ENCODE measurements at regions not wholly inside any gene's neighbourhood (a gene's known extent, or its start where the extent isn't known, plus 50 kb on each side); places are given as distances from the start of the nearest gene placed in this dataset.

- TF ChIP-seq CTCF (IDR thresholded peaks at IDR 0.05), result no peak
- DNase-seq, result no peak
- ChIA-PET POLR2A (no interaction called here), CTCF (no interaction called here)
- H3K4me3 Mint-ChIP-seq, result no peak overlapping the region
- H3K9me3 Mint-ChIP-seq, result peaks cover 2% of the 10 kb centered on the region
- no peaks in the 10 kb centered on the region for H3K4me1 Mint-ChIP-seq (ENCODE audit: low read depth)
- no peaks in the 10 kb centered on the region for H3K36me3 Mint-ChIP-seq (ENCODE audit: low read depth)
- intact Hi-C loops (cut with micrococcal nuclease), result no loop called here
- H3K27me3 Mint-ChIP-seq, result peaks cover 3% of the 10 kb centered on the region
- no peak overlapping the region for H3K27ac Mint-ChIP-seq
- ATAC-seq, result no peak
These were observed 52.1 kb upstream of the SOX1 start for GRCh38 chr13:112014857-112015256.
